Activated CD4-positive, alpha-beta T cell treated with anti-CD3 and anti-CD28 coated beads, Interleukin-2, amount 10 ng/mL, durations not matched to agents 24 days and 14 days (primary cell): ENCODE measurements at regions not wholly inside any gene's neighbourhood (a gene's known extent, or its start where the extent isn't known, plus 50 kb on each side); places are given as distances from the start of the nearest gene placed in this dataset.

Experiments
- DNase-seq: peaks from one replicate; pipeline ENCODE4 v3.0.0; 2022
- H3K27ac Mint-ChIP-seq: one replicate; pipeline ENCODE4 v1.8.0; 2022; ENCODE audit warnings: mild to moderate bottlenecking, mixed read lengths
- H3K27me3 Mint-ChIP-seq: one replicate; pipeline ENCODE4 v1.8.0; 2022; ENCODE audit warnings: mixed read lengths
- H3K36me3 Mint-ChIP-seq: one replicate; pipeline ENCODE4 v1.8.0; 2022; ENCODE audit warnings: low read depth, mild to moderate bottlenecking, mixed read lengths
- H3K4me1 Mint-ChIP-seq: one replicate; pipeline ENCODE4 v1.8.0; 2021; ENCODE audit warnings: mixed read lengths
- H3K4me3 Mint-ChIP-seq: one replicate; pipeline ENCODE4 v1.8.0; 2022; ENCODE audit warnings: mild to moderate bottlenecking, moderate library complexity, mixed read lengths
- H3K9me3 Mint-ChIP-seq: one replicate; pipeline ENCODE4 v1.8.0; 2021; ENCODE audit warnings: mixed read lengths
- intact Hi-C: fragments of 100-400 bp; cut with micrococcal nuclease; formaldehyde crosslinking; loops from one replicate; pipeline ENCODE4 v1.15.1; 2023

GRCh38 chr16:86101137-86101896 is 202.4 kb downstream of the IRF8 start:
- Mint-ChIP-seq H3K27ac (no peak overlapping the region), H3K9me3 (no peaks in the 10 kb centered on the region), H3K4me3 (no peak overlapping the region), H3K4me1 (no peaks in the 10 kb centered on the region), H3K27me3 (peaks cover 2% of the 10 kb centered on the region), H3K36me3 (no peaks in the 10 kb centered on the region)
- intact Hi-C loops, result no loop called here
- no peak for DNase-seq

- Mint-ChIP-seq H3K9me3 (no peaks in the 10 kb centered on the region), H3K4me1 (no peaks in the 10 kb centered on the region), H3K27ac (no peak overlapping the region), H3K27me3 (peaks cover 2% of the 10 kb centered on the region), H3K4me3 (no peak overlapping the region), H3K36me3 (no peaks in the 10 kb centered on the region)
- intact Hi-C loops, result no loop called here
- no peak for DNase-seq
Measured at GRCh38 chr16:86101897-86102157, 202.9 kb downstream of the IRF8 start.

- Mint-ChIP-seq H3K27me3 (peaks cover 2% of the 10 kb centered on the region), H3K36me3 (no peaks in the 10 kb centered on the region), H3K27ac (no peak overlapping the region), H3K9me3 (no peaks in the 10 kb centered on the region), H3K4me1 (no peaks in the 10 kb centered on the region), H3K4me3 (no peak overlapping the region)
- intact Hi-C loops, result no loop called here
- DNase-seq, result no peak
Measured at GRCh38 chr16:86103320-86103719, 204.4 kb downstream of the IRF8 start.

GRCh38 chr16:86104537-86105048 is 205.6 kb downstream of the IRF8 start:
- intact Hi-C loops, result no loop called here
- peaks cover 2% of the 10 kb centered on the region for H3K27me3 Mint-ChIP-seq
- DNase-seq, result no peak
- no peaks in the 10 kb centered on the region for H3K36me3 Mint-ChIP-seq
- H3K9me3 Mint-ChIP-seq, result no peaks in the 10 kb centered on the region
- H3K4me1 Mint-ChIP-seq, result no peaks in the 10 kb centered on the region
- no peak overlapping the region for H3K4me3 Mint-ChIP-seq
- H3K27ac Mint-ChIP-seq, result no peak overlapping the region

GRCh38 chr16:86107215-86107825 is 208.4 kb downstream of the IRF8 start:
- DNase-seq, result no peak
- Mint-ChIP-seq H3K36me3 (no peaks in the 10 kb centered on the region), H3K9me3 (no peaks in the 10 kb centered on the region), H3K4me1 (no peaks in the 10 kb centered on the region), H3K27ac (no peak overlapping the region), H3K27me3 (peaks cover 1% of the 10 kb centered on the region), H3K4me3 (no peak overlapping the region)
- intact Hi-C loops, result no loop called here

GRCh38 chr16:86108062-86108461 is 209.1 kb downstream of the IRF8 start:
- H3K4me1 Mint-ChIP-seq, result no peaks in the 10 kb centered on the region
- no peaks in the 10 kb centered on the region for H3K27me3 Mint-ChIP-seq
- H3K36me3 Mint-ChIP-seq, result no peaks in the 10 kb centered on the region
- H3K27ac Mint-ChIP-seq, result no peak overlapping the region
- H3K4me3 Mint-ChIP-seq, result no peak overlapping the region
- intact Hi-C loops, result no loop called here
- H3K9me3 Mint-ChIP-seq, result no peaks in the 10 kb centered on the region
- DNase-seq, result no peak

GRCh38 chr16:86110134-86110533 is 211.2 kb downstream of the IRF8 start:
- no peaks in the 10 kb centered on the region for H3K36me3 Mint-ChIP-seq
- H3K4me1 Mint-ChIP-seq, result no peaks in the 10 kb centered on the region
- no peak overlapping the region for H3K4me3 Mint-ChIP-seq
- no peak overlapping the region for H3K27ac Mint-ChIP-seq
- intact Hi-C loops, result no loop called here
- DNase-seq, result no peak
- no peaks in the 10 kb centered on the region for H3K9me3 Mint-ChIP-seq
- H3K27me3 Mint-ChIP-seq, result no peaks in the 10 kb centered on the region

- Mint-ChIP-seq H3K9me3 (no peaks in the 10 kb centered on the region), H3K27ac (no peak overlapping the region), H3K36me3 (no peaks in the 10 kb centered on the region), H3K4me1 (no peaks in the 10 kb centered on the region), H3K27me3 (no peaks in the 10 kb centered on the region), H3K4me3 (no peak overlapping the region)
- intact Hi-C loops, result no loop called here
- DNase-seq, result no peak
Measured at GRCh38 chr16:86110726-86111125, 211.8 kb downstream of the IRF8 start.

- Mint-ChIP-seq H3K27ac (no peak overlapping the region), H3K36me3 (no peaks in the 10 kb centered on the region), H3K27me3 (no peaks in the 10 kb centered on the region), H3K9me3 (no peaks in the 10 kb centered on the region), H3K4me1 (no peaks in the 10 kb centered on the region), H3K4me3 (no peak overlapping the region)
- intact Hi-C loops, result no loop called here
- no peak for DNase-seq
Measured at GRCh38 chr16:86112178-86112577, 213.2 kb downstream of the IRF8 start.

GRCh38 chr16:86117235-86117634 is 218.3 kb downstream of the IRF8 start:
- peaks cover 2% of the 10 kb centered on the region for H3K4me1 Mint-ChIP-seq
- no peak overlapping the region for H3K4me3 Mint-ChIP-seq
- peaks cover 8% of the 10 kb centered on the region for H3K27me3 Mint-ChIP-seq
- intact Hi-C loops, result no loop called here
- H3K36me3 Mint-ChIP-seq, result no peaks in the 10 kb centered on the region
- H3K9me3 Mint-ChIP-seq, result no peaks in the 10 kb centered on the region
- DNase-seq, result no peak
- H3K27ac Mint-ChIP-seq, result no peak overlapping the region

- Mint-ChIP-seq H3K4me1 (peaks cover 2% of the 10 kb centered on the region), H3K9me3 (no peaks in the 10 kb centered on the region), H3K36me3 (no peaks in the 10 kb centered on the region), H3K27ac (no peak overlapping the region), H3K27me3 (peaks cover 8% of the 10 kb centered on the region), H3K4me3 (no peak overlapping the region)
- DNase-seq, result no peak
- intact Hi-C loops, result no loop called here
Measured at GRCh38 chr16:86117756-86118155, 218.8 kb downstream of the IRF8 start.

- intact Hi-C loops, result no loop called here
- no peak for DNase-seq
- H3K27ac Mint-ChIP-seq, result no peak overlapping the region
- H3K4me1 Mint-ChIP-seq, result peaks cover 2% of the 10 kb centered on the region
- no peaks in the 10 kb centered on the region for H3K9me3 Mint-ChIP-seq
- H3K27me3 Mint-ChIP-seq, result peaks cover 8% of the 10 kb centered on the region
- no peaks in the 10 kb centered on the region for H3K36me3 Mint-ChIP-seq
- no peak overlapping the region for H3K4me3 Mint-ChIP-seq
Measured at GRCh38 chr16:86118467-86119307, 219.7 kb downstream of the IRF8 start.

GRCh38 chr16:86120201-86121192 is 221.5 kb downstream of the IRF8 start:
- H3K36me3 Mint-ChIP-seq, result no peaks in the 10 kb centered on the region
- H3K9me3 Mint-ChIP-seq, result no peaks in the 10 kb centered on the region
- intact Hi-C loops, result no loop called here
- DNase-seq, result no peak
- H3K27me3 Mint-ChIP-seq, result peaks cover 14% of the 10 kb centered on the region
- no peak overlapping the region for H3K27ac Mint-ChIP-seq
- H3K4me1 Mint-ChIP-seq, result peaks cover 2% of the 10 kb centered on the region
- no peak overlapping the region for H3K4me3 Mint-ChIP-seq
